ENCODE measurements at regions not wholly inside any gene's neighbourhood (a gene's known extent, or its start where the extent isn't known, plus 50 kb on each side); places are given as distances from the start of the nearest gene placed in this dataset.

DNA sequence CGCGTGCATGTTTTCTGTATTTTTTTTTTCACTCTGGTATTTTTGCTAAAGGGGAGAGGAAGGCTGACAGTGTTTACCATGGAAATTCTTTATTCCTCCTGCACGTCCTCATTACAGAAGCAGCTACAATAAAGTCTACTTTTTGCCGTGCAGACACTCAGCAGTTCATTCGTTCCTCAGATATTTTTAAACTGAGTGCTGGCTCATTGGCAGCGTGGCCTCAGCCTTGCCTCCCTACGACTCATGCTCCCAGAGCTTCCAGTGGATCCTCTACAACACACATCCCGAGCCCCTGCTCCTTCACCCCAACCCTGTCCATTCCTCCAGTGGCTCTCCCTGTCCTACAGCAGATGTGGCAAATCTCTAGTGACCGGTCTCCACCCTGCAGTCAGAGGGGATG, 239.2 kb upstream of the ZMIZ1 start:
- no peak for DNase-seq (ENCODE audit: low read depth)

GRCh38 chr10:78830062-78830975, 238.4 kb upstream of the ZMIZ1 start:
- no peak for DNase-seq (ENCODE audit: low read depth)

DNA sequence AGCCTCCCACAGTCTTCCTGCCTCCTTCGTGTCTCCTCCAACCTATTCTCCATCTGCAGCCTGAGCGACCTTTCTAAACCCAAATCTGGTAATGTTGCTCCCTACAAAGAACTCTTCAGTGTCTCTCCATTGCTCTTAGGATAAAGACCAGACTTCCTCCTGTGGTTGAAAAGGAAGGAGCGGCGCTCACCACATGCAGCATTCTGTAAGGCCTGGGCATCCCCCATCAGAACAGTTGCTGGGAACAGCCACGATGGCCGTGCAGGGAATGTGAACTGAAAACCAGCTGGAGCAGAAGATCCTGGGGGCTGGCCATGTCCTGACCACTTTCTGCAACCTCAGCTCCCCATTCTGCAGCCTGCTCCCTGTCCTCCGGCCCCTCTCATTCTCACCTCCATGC, 237.8 kb upstream of the ZMIZ1 start:
- no peak for DNase-seq (ENCODE audit: low read depth)

GRCh38 chr10:78831461-78831860, 237.3 kb upstream of the ZMIZ1 start:
- no peak for DNase-seq (ENCODE audit: low read depth)

DNA sequence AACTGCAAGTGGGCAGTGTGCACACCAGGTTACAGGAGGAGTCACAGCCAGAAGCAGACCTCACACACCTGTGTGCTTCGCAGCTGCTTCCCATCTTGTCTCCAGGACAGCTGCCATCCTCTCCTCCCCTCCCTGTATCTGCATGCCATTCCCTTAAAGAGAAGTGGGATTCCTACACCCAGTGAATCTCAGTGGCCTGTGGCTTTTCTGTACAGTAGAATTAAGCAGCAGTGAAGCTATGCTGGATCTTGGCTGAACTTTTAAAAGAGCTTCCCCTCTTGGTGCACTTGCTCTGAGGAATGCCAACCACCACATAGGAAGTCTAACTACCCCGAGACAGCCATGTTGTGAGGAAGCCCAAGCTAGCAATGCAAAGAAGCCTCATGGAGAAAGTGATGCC, 236.5 kb upstream of the ZMIZ1 start:
- no peak for DNase-seq (ENCODE audit: low read depth)

- DNase-seq (ENCODE audit: low read depth) = no peak
Measured at GRCh38 chr10:78838141-78838657, 230.6 kb upstream of the ZMIZ1 start.

- no peak for DNase-seq (ENCODE audit: low read depth)
Measured at GRCh38 chr10:78843495-78843894, 225.3 kb upstream of the ZMIZ1 start.

GRCh38 chr10:78844960-78845607, 223.7 kb upstream of the ZMIZ1 start:
- DNase-seq (ENCODE audit: low read depth) = no peak

DNA sequence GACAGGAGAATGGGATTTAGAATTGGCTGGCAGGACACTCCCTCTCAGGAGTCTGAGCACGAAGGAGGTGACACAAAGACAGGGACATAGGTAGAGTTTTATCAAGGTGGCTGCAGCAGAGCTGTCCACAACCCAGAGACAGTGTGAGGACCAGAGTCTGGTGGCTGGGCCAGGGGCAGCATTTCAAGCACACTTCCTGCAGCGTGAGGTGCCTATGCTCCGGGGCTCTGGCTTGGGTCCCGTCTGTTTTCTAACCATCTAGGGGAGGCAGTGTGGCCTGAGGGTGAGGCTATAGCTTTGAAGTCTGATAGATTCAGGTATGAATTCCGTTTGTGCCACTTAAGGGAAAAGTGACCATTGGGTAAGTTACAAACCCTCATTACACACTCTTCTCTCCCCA, 222.7 kb upstream of the ZMIZ1 start:
- DNase-seq (ENCODE audit: low read depth) = no peak

- no peak for DNase-seq (ENCODE audit: low read depth)
Measured at GRCh38 chr10:78846760-78847159, 222.0 kb upstream of the ZMIZ1 start.

GRCh38 chr10:78847485-78847884, 221.3 kb upstream of the ZMIZ1 start:
- DNase-seq (ENCODE audit: low read depth) = no peak

GRCh38 chr10:78849115-78849514, 219.7 kb upstream of the ZMIZ1 start:
- DNase-seq (ENCODE audit: low read depth) = no peak

- DNase-seq (ENCODE audit: low read depth) = no peak
Measured at GRCh38 chr10:78849731-78850130, 219.0 kb upstream of the ZMIZ1 start.

GRCh38 chr10:78850644-78851435, 217.9 kb upstream of the ZMIZ1 start:
- DNase-seq (ENCODE audit: low read depth) = no peak

DNA sequence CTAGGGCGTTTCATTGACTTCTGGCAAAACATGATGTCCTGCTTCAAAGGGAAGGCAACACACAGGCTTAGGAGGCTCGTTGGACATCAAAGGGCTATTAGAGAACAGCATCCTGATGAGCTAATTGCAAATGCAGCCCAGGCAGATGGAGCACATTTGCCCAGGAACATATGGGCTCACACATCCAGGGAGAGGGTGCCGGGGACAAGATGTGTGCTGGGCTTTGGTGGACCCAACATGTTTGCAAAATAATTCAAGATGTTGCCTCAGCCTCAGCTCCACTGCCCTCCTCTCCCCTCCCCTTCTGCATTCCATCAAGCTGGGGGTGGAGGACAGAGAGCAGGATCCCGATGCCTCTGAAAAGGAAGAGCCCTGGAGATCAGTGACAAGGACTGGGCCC, 217.1 kb upstream of the ZMIZ1 start:
- DNase-seq (ENCODE audit: low read depth) = peak; percentile 36

- peak; percentile 10 for DNase-seq (ENCODE audit: low read depth)
Measured at GRCh38 chr10:78852466-78853240, 216.1 kb upstream of the ZMIZ1 start.

DNA sequence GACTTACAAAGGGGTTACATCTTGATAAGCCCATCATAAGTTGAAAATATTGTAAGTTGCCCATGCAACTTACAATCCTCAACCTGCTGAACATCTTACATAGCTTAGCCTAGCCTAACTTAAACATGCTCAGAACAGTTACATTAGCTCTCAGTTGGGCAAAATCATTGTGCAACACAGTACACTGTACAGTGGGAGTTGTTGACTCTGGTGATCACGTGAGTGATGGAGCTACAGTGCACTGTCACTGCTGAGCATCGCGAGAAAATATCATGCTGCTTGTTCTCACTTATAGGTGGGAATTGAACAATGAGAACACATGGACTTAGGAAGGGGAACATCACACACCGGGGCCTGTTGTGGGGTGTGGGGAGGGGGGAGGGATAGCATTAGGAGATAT, 214.9 kb upstream of the ZMIZ1 start:
- DNase-seq (ENCODE audit: low read depth) = no peak

- DNase-seq (ENCODE audit: low read depth) = no peak
Measured at GRCh38 chr10:78856421-78856820, 212.3 kb upstream of the ZMIZ1 start.

GRCh38 chr10:78857193-78857592, 211.6 kb upstream of the ZMIZ1 start:
- DNase-seq (ENCODE audit: low read depth) = no peak

DNA sequence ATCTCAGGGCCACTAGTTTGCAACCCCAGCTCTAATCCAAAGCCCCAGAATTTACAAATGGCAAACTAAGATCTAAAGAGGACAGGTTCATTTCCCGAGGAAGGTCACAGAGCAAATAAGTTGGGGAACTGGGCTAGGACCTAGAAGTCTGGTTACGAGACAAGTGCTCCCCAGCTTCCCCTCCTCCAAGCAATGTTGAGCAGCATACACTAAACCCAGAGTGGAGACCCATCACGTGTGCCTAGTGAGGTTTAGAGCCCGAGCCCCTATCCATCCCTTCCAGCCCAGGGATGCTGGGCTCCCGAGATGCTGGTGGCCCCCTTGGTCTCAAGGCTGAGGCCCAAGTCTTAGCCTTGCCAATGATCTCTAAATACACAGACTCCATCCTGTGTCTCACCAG, 209.5 kb upstream of the ZMIZ1 start:
- no peak for DNase-seq (ENCODE audit: low read depth)

GRCh38 chr10:78859769-78860168, 209.0 kb upstream of the ZMIZ1 start:
- no peak for DNase-seq (ENCODE audit: low read depth)

Data from fibroblast of gingiva (primary cell).